GM12878 (cell line): ENCODE measurements at regions not wholly inside any gene's neighbourhood (a gene's known extent, or its start where the extent isn't known, plus 50 kb on each side); places are given as distances from the start of the nearest gene placed in this dataset.
A peak's percentile ranks its signal among the peaks of the same experiment; 100 is the strongest.

Experiments used
- ATAC-seq: fragments of 200-7000 bp; cut with Tn5 transposase; 3 replicates; pipeline ENCODE4 v1.9.1; 2020; ENCODE audit warnings: mild to moderate bottlenecking, moderate library complexity
- BruUV-seq: library from RNA; stranded (reverse); fragments of 400-500 nt; replicated peaks from 2 replicates; lab custom pipeline; 2021; lab: Mats Ljungman, UMichigan
- CTCF ChIA-PET: fragments of 300-600 bp; sonication (Branson Sonifier 250); formaldehyde crosslinking; extraction: SDS; loops from one replicate; lab custom pipeline; 2021; ENCODE audit warnings: inconsistent platforms; lab: Yijun Ruan, JAX
- POLR2A ChIA-PET: fragments of 350-600 bp; formaldehyde crosslinking; extraction: SDS; loops from one replicate; lab custom pipeline; 2021; ENCODE audit warnings: inconsistent platforms; lab: Charles Lee
- RAD21 ChIA-PET: fragments of 300-600 bp; sonication (Branson Sonifier 250); formaldehyde crosslinking; loops from one replicate; lab custom pipeline; 2023; ENCODE audit warnings: antibody characterized with exemption; ENCODE audit not compliant: unreplicated experiment; lab: Charles Lee
- SMC1A ChIA-PET: fragments of 300-600 bp; sonication (Branson Sonifier 250); formaldehyde crosslinking; loops from one replicate; lab custom pipeline; 2023; ENCODE audit not compliant: unreplicated experiment, uncharacterized antibody; lab: Charles Lee
- DNase-seq: peaks from one replicate; pipeline ENCODE4 v3.0.0-alpha.2; 2011; ENCODE audit warnings: low read depth, low spot score
- FAIRE-seq: peaks from 3 replicates; lab custom pipeline; 2011; peaks lifted over from hg19 to GRCh38; lab: Jason Lieb, UNC
- H2AFZ ChIP-seq: 2 replicates; pipeline ENCODE4 v1.6.0; 2011; ENCODE audit warnings: low read depth, low read length, control low read depth; ENCODE audit not compliant: control insufficient read depth
- H3K27ac ChIP-seq: 2 replicates; pipeline ENCODE4 v1.5.1; 2011; ENCODE audit warnings: control low read depth; ENCODE audit not compliant: control insufficient read depth, insufficient read depth
- H3K27me3 ChIP-seq, 2 experiments: replicated peaks in 1 of 2; 2 replicates each; pipeline versions ENCODE4 v1.6.0 to v1.6.1; 2011; ENCODE audit warnings: low read length in 1 of 2; ENCODE audit not compliant: control insufficient read depth in 2 of 2, insufficient read depth in 2 of 2
- H3K36me3 ChIP-seq, 2 experiments: 2 replicates each; pipeline ENCODE4 v1.5.1; 2011; ENCODE audit warnings: low read length in 1 of 2; ENCODE audit not compliant: control insufficient read depth in 2 of 2, insufficient read depth in 2 of 2
- H3K4me1 ChIP-seq: 2 replicates; pipeline ENCODE4 v1.6.1; 2011; ENCODE audit warnings: mild to moderate bottlenecking, low read length, moderate library complexity, mixed read lengths; ENCODE audit not compliant: control insufficient read depth, insufficient read depth
- H3K4me2 ChIP-seq: 2 replicates; pipeline ENCODE4 v1.6.0; 2011; ENCODE audit warnings: control low read depth; ENCODE audit not compliant: control insufficient read depth, insufficient read depth
- H3K4me3 ChIP-seq: fragments of 200-600 bp; sonication (generic); 2 replicates; pipeline ENCODE4 v1.5.1; 2016
- H3K79me2 ChIP-seq: 2 replicates; pipeline ENCODE4 v1.6.0; 2011; ENCODE audit warnings: low read length; ENCODE audit not compliant: control insufficient read depth, insufficient read depth
- H3K9ac ChIP-seq: 2 replicates; pipeline ENCODE4 v1.8.0; 2011; ENCODE audit warnings: low read length, control low read depth, mixed read lengths; ENCODE audit not compliant: control insufficient read depth, insufficient read depth
- H3K9me3 ChIP-seq: replicated peaks from 3 replicates; pipeline ENCODE4 v1.5.1; 2011; ENCODE audit warnings: mild to moderate bottlenecking, low read length; ENCODE audit not compliant: control insufficient read depth, insufficient read depth
- H4K20me1 ChIP-seq: 2 replicates; pipeline ENCODE4 v1.6.0; 2011; ENCODE audit not compliant: control insufficient read depth, insufficient read depth
- CHD1 ChIP-seq: IDR thresholded peaks from 2 replicates; pipeline ENCODE4 v1.6.1; 2012; ENCODE audit warnings: low read depth, low read length, improper control_type of control experiment
- EED ChIP-seq: sonication (generic); IDR thresholded peaks from 2 replicates; pipeline ENCODE4 v1.6.1; 2016; ENCODE audit warnings: antibody characterized with exemption, low read depth
- ESRRA ChIP-seq: IDR thresholded peaks from 2 replicates; pipeline ENCODE4 v1.6.1; 2012; ENCODE audit warnings: mild to moderate bottlenecking, low read length, improper control_type of control experiment
- JUND ChIP-seq: IDR thresholded peaks from 2 replicates; pipeline ENCODE4 v1.6.1; 2012; ENCODE audit warnings: low read depth, mild to moderate bottlenecking, low read length, improper control_type of control experiment, moderate library complexity
- MEF2A ChIP-seq: IDR thresholded peaks from 2 replicates; pipeline ENCODE4 v1.6.1; 2011; ENCODE audit warnings: low read depth, mild to moderate bottlenecking, low read length, moderate library complexity; ENCODE audit not compliant: insufficient read depth
- RBBP5 ChIP-seq: fragments of 200-600 bp; sonication (generic); conservative IDR thresholded peaks from 2 replicates; pipeline ENCODE4 v1.6.1; 2016
- RFX5 ChIP-seq: IDR thresholded peaks from 2 replicates; pipeline ENCODE4 v1.6.1; 2011; ENCODE audit warnings: low read depth, low read length, improper control_type of control experiment
- RUNX3 ChIP-seq: IDR thresholded peaks from 2 replicates; pipeline ENCODE4 v1.6.1; 2012; ENCODE audit warnings: low read length, inconsistent platforms
- SMARCA5 ChIP-seq: fragments of 450-650 bp; IDR thresholded peaks from 2 replicates; pipeline ENCODE4 v1.6.1; 2017; ENCODE audit warnings: mild to moderate bottlenecking
- SMC3 ChIP-seq: IDR thresholded peaks from 2 replicates; pipeline ENCODE4 v1.6.1; 2011; ENCODE audit warnings: low read length, improper control_type of control experiment, borderline replicate concordance
- SP1 ChIP-seq: IDR thresholded peaks from one replicate; pipeline ENCODE4 v1.6.1; 2011; ENCODE audit warnings: low read depth, low read length
- TAF1 ChIP-seq: IDR thresholded peaks from 2 replicates; pipeline ENCODE4 v1.6.1; 2011; ENCODE audit warnings: mild to moderate bottlenecking, low read depth, low read length, borderline replicate concordance
- WRNIP1 ChIP-seq: IDR thresholded peaks from 2 replicates; pipeline ENCODE4 v1.6.1; 2011; ENCODE audit warnings: low read depth, low read length, improper control_type of control experiment, borderline replicate concordance
- WGBS: methylation state at CpG from one replicate; pipeline ENCODE4 v1.1.6; 2016; ENCODE audit warnings: low lambda C conversion rate; ENCODE audit not compliant: insufficient replicate concordance, insufficient coverage; ENCODE audit errors: missing lambda C conversion rate; 5-methylcytosine and 5-hydroxymethylcytosine counted together
- in situ Hi-C: fragments of 300-500 bp; cut with MboI; formaldehyde crosslinking; loops from 9 replicates; pipeline ENCODE4 v1.14.3; 2018; ENCODE audit warnings: mixed read lengths
- intact Hi-C: fragments of 100-400 bp; cut with micrococcal nuclease; formaldehyde crosslinking; loops from one replicate; pipeline ENCODE4 v1.14.2; 2022; ENCODE audit not compliant: unreplicated experiment
- TF ChIP-seq, protein P1 (sequence below), 3 experiments: IDR thresholded peaks in 2 of 3; conservative IDR thresholded peaks in 1 of 3; 2 replicates each; pipeline ENCODE4 v1.5.1; 2011; ENCODE audit warnings: low read depth in 3 of 3, low read length in 3 of 3, mild to moderate bottlenecking in 3 of 3, control low read depth in 2 of 3, moderate library complexity in 2 of 3, inconsistent platforms in 1 of 3, mixed read lengths in 1 of 3; ENCODE audit not compliant: control insufficient read depth in 2 of 3, insufficient read depth in 1 of 3; ENCODE audit errors: extremely low read depth in 1 of 3
- TF ChIP-seq, protein P2 (sequence below): fragments of 450-650 bp; IDR thresholded peaks from 2 replicates; pipeline ENCODE4 v1.6.1; 2017; ENCODE audit warnings: mild to moderate bottlenecking, low read depth, inconsistent platforms; ENCODE audit not compliant: poor library complexity, severe bottlenecking
- TF ChIP-seq, protein P3 (sequence below): fragments of 450-650 bp; IDR thresholded peaks from 2 replicates; pipeline ENCODE4 v1.6.1; 2018; ENCODE audit warnings: borderline replicate concordance, mild to moderate bottlenecking; ENCODE audit not compliant: partially characterized antibody

DNA sequence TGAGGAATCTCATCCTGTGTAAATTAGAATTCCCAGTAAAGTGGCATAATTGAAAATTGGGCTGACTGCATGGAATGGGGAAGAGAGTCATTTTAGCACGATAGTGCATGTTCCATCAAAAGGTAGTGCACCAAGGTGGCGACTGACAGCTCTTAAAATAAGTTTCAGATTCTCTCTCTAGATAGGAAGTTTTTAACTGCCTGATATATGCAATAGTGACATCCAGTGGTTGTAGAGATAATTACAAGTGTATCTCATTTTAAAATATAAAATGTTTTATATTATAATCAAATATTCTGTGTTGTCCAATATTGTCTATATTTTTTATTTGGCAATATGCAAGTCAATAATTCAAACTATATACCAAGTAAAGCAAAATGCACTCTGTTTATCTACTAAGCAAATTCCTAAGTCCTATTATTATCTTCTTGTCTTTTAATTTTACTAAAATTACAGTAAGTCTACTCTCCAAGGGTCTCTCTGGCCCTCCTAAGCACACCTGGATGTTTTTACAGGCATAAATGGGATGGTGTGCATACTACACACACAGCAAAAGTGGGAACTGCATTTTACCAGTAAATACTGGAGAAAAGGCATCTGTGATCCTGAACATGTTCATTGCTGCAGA lies 397.7 kb upstream of the HNRNPA3 start (continued):
- TF ChIP-seq WRNIP1: no peak
- no peak for TF ChIP-seq RBBP5
- no peak for TF ChIP-seq TAF1
- no peak for TF ChIP-seq MEF2A

DNA sequence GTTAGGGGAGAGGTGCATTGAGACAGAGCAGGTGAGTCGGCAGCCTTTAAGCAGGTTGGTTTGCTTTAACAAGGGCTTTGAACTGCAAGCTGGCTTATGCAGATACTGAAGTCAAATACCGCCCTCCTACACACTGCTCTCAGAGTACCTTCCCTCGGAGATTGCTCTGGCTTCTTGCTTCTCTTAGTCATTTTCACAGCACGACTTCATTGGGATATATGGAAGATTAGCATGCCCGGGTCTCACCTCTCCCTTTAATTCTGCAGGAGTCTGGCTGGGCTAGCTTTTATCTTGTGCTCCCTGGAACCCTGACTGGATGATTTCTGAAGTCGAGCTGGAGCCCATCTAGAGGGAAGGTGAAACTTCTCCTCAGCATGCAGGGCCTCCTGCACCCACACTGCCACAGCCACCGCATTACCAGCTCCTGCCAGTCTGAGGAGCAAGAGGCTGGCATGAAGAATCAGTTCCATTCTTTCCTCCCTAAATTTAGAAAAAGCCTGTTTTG lies 395.5 kb upstream of the HNRNPA3 start:
- no peak for DNase-seq
- 51% methylated on average over 7 of the region's 7 CpGs for WGBS
- BruUV-seq: no TSS peak
- H3K4me3 ChIP-seq: no peak overlapping the region
- peak; percentile 58; the same call in 2 of the 3 replicates for ATAC-seq
- FAIRE-seq: no peak
- POLR2A ChIA-PET: no interaction called here
- no peak overlapping the region for H2AFZ ChIP-seq
- intact Hi-C loops: loop anchor here (5.0 to 10.0 kb wide), 2 partner anchors 362 to 690 kb away; partner anchors contain the start of gene HOXD8
- no peak overlapping the region for H3K9ac ChIP-seq
- no peak overlapping the region for H3K4me2 ChIP-seq
- no peaks in the 10 kb centered on the region for H3K4me1 ChIP-seq
- no peak overlapping the region for H3K27ac ChIP-seq
- SMC1A ChIA-PET: interaction anchor here (0.9 to 5.0 kb wide), 8 partner anchors 9 to 332 kb away, joined by 3 to 25 read pairs (median 4); no protein-coding TSS in a partner anchor
- RAD21 ChIA-PET: interaction anchor here (0.7 to 4.4 kb wide), 9 partner anchors 10 to 465 kb away, joined by 3 to 21 read pairs (median 3); no protein-coding TSS in a partner anchor
- no peaks in the 10 kb centered on the region for H4K20me1 ChIP-seq
- in situ Hi-C loops: loop anchor here (10.0 kb wide), 1 partner anchor 162 kb away; no protein-coding TSS in a partner anchor
- no peaks in the 10 kb centered on the region for H3K27me3 ChIP-seq
- no peaks in the 10 kb centered on the region for H3K9me3 ChIP-seq
- no peaks in the 10 kb centered on the region for H3K79me2 ChIP-seq
- H3K36me3 ChIP-seq: no peaks in the 10 kb centered on the region
- CTCF ChIA-PET: interaction anchor here (0.6 to 15.4 kb wide), 13 partner anchors 8 to 690 kb away, joined by 3 to 250 read pairs (median 4); no protein-coding TSS in a partner anchor
- TF ChIP-seq RUNX3 (no peak), RFX5 (no peak), CHD1 (no peak), SP1 (no peak), SMARCA5 (no peak), JUND (no peak), ESRRA (no peak), EED (no peak), SMC3 (peak; percentile 29; the same call in 1 of the 2 replicates)
- TF ChIP-seq, protein P1, sequence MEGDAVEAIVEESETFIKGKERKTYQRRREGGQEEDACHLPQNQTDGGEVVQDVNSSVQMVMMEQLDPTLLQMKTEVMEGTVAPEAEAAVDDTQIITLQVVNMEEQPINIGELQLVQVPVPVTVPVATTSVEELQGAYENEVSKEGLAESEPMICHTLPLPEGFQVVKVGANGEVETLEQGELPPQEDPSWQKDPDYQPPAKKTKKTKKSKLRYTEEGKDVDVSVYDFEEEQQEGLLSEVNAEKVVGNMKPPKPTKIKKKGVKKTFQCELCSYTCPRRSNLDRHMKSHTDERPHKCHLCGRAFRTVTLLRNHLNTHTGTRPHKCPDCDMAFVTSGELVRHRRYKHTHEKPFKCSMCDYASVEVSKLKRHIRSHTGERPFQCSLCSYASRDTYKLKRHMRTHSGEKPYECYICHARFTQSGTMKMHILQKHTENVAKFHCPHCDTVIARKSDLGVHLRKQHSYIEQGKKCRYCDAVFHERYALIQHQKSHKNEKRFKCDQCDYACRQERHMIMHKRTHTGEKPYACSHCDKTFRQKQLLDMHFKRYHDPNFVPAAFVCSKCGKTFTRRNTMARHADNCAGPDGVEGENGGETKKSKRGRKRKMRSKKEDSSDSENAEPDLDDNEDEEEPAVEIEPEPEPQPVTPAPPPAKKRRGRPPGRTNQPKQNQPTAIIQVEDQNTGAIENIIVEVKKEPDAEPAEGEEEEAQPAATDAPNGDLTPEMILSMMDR (IDR thresholded peaks at IDR 0.05 in 2 of 3, conservative IDR thresholded peaks at IDR 0.05 in 1 of 3; ENCODE audit: control insufficient read depth in 2 of 3, extremely low read depth in 1 of 3, insufficient read depth in 1 of 3, low read depth in 3 of 3, low read length in 3 of 3): peak in 2 of 3 experiments; percentile 19 to 30; a peak in 3 of 6 replicates
- TF ChIP-seq, protein P2, sequence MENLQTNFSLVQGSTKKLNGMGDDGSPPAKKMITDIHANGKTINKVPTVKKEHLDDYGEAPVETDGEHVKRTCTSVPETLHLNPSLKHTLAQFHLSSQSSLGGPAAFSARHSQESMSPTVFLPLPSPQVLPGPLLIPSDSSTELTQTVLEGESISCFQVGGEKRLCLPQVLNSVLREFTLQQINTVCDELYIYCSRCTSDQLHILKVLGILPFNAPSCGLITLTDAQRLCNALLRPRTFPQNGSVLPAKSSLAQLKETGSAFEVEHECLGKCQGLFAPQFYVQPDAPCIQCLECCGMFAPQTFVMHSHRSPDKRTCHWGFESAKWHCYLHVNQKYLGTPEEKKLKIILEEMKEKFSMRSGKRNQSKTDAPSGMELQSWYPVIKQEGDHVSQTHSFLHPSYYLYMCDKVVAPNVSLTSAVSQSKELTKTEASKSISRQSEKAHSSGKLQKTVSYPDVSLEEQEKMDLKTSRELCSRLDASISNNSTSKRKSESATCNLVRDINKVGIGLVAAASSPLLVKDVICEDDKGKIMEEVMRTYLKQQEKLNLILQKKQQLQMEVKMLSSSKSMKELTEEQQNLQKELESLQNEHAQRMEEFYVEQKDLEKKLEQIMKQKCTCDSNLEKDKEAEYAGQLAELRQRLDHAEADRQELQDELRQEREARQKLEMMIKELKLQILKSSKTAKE: no peak
- TF ChIP-seq, protein P3, sequence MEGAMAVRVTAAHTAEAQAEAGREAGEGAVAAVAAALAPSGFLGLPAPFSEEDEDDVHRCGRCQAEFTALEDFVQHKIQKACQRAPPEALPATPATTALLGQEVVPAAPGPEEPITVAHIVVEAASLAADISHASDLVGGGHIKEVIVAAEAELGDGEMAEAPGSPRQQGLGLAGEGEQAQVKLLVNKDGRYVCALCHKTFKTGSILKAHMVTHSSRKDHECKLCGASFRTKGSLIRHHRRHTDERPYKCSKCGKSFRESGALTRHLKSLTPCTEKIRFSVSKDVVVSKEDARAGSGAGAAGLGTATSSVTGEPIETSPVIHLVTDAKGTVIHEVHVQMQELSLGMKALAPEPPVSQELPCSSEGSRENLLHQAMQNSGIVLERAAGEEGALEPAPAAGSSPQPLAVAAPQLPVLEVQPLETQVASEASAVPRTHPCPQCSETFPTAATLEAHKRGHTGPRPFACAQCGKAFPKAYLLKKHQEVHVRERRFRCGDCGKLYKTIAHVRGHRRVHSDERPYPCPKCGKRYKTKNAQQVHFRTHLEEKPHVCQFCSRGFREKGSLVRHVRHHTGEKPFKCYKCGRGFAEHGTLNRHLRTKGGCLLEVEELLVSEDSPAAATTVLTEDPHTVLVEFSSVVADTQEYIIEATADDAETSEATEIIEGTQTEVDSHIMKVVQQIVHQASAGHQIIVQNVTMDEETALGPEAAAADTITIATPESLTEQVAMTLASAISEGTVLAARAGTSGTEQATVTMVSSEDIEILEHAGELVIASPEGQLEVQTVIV: no peak
